Choroid plexus epithelial cell (primary cell): ENCODE measurements at regions not wholly inside any gene's neighbourhood (a gene's known extent, or its start where the extent isn't known, plus 50 kb on each side); places are given as distances from the start of the nearest gene placed in this dataset.

Source experiments
- DNase-seq: peaks from one replicate; pipeline ENCODE4 v3.0.0-alpha.2; 2010; ENCODE audit warnings: low read depth
- H3K4me3 ChIP-seq: 2 replicates; pipeline ENCODE4 v1.5.1; 2011; ENCODE audit warnings: low read depth, mild to moderate bottlenecking, control low read depth, low read length, moderate library complexity
- TF ChIP-seq, protein P1 (sequence below): conservative IDR thresholded peaks from 2 replicates; pipeline ENCODE4 v1.5.1; 2011; ENCODE audit warnings: low read depth, mild to moderate bottlenecking, control low read depth, inconsistent platforms, low read length, moderate library complexity

DNA sequence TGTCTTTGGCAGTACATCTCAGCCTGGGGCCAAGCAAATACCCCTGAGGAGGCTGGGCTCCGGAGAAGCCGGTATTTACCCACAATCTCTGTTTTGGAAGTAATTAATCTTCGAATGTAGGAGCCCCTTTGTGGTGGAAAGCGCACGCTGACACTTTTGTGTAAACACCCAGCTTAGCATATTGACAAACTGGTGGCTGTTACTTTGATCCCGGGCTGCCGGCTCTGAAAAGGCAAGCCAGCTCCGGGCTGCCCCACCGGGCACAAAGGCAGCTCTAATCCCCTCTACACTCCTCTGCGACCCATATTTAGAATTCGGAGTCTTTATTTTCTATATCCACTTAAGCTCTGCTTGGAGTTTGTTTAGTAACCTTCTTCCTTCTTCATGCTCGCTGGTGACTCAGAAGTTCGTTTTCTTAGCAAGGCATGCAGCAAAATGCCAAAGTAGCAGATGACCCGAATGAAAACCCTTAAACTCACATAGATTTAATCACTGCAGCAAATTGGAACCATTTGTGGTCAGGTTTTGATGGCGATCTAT is 144.0 kb upstream of the IRX3 start:
- TF ChIP-seq, protein P1, sequence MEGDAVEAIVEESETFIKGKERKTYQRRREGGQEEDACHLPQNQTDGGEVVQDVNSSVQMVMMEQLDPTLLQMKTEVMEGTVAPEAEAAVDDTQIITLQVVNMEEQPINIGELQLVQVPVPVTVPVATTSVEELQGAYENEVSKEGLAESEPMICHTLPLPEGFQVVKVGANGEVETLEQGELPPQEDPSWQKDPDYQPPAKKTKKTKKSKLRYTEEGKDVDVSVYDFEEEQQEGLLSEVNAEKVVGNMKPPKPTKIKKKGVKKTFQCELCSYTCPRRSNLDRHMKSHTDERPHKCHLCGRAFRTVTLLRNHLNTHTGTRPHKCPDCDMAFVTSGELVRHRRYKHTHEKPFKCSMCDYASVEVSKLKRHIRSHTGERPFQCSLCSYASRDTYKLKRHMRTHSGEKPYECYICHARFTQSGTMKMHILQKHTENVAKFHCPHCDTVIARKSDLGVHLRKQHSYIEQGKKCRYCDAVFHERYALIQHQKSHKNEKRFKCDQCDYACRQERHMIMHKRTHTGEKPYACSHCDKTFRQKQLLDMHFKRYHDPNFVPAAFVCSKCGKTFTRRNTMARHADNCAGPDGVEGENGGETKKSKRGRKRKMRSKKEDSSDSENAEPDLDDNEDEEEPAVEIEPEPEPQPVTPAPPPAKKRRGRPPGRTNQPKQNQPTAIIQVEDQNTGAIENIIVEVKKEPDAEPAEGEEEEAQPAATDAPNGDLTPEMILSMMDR, result no peak
- H3K4me3 ChIP-seq, result no peak overlapping the region
- peak; percentile 58 for DNase-seq

DNA sequence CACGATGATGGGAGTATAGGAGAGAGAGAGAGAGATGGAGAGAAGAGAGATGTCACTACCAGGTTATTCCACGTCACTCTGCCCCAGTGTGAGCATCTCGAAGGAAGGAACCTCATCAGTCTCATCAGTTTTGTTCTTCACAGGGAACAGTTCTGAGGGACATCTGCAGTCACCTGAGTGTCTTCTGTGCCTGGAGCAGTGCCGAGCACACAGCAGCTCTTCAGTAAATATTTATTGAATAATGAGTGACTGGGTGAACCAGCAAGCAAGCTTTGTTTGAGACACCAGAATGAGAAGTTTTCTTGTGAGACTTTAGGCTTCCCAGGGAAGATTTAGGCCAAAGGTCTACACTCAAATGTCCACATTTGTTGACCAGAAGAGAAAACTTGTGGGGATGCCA is 142.4 kb upstream of the IRX3 start:
- TF ChIP-seq, protein P1, result no peak
- DNase-seq, result no peak
- H3K4me3 ChIP-seq, result no peak overlapping the region

GRCh38 chr16:54426553-54426849 is 139.9 kb upstream of the IRX3 start:
- H3K4me3 ChIP-seq, result no peak overlapping the region
- TF ChIP-seq, protein P1, result no peak
- DNase-seq, result no peak

- TF ChIP-seq, protein P1, result no peak
Measured at GRCh38 chr16:54425681-54426552, 139.3 kb upstream of the IRX3 start.

DNA sequence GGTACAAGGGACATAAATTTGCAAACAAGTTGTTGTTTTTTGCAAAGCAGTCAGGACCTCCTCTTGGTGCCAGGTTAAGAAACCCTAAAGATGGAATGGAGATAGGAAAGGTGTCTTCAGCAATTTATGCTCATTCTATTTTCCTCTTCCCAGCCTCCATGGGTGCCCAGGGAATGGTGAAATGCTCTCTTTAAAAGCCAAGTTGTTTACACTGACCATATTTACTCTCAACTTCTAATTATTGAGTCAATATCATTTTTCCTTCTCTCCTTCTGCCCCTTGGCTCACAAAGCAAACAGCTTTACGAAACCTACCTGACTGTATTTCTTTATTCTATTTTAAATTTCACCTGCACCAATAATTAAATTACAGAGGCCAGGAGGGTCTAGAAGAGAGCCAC is 138.5 kb upstream of the IRX3 start:
- TF ChIP-seq, protein P1, result no peak
- DNase-seq, result no peak
- no peak overlapping the region for H3K4me3 ChIP-seq

More at GRCh38 chr16:54425681-54426552, 139.3 kb upstream of the IRX3 start:
- H3K4me3 ChIP-seq, result no peak overlapping the region
- DNase-seq, result no peak

DNA sequence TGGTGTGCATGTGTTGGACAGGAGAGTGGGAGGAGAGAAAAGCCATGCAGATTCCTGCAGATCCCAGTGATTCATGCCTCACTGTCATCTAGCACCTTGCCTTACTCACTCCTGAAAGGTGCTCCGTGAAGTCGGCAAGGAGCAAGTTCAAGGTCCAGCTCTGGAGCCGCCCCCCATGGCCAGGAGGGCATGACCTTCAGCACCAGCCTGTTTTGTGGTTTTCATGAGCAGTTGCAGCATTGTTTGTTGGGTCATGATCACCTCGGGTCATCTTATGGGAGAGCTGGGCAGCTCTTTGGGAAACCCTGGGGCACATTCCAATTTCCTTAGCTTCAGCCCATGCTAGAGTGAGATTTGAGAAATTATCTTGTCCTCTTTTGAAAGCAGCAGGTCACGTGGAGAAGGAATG is 137.5 kb upstream of the IRX3 start:
- no peak for DNase-seq

More for the DNA sequence above, 137.5 kb upstream of the IRX3 start:
- TF ChIP-seq, protein P1, result no peak
- no peak overlapping the region for H3K4me3 ChIP-seq
